ENCODE measurements at regions not wholly inside any gene's neighbourhood (a gene's known extent, or its start where the extent isn't known, plus 50 kb on each side); places are given as distances from the start of the nearest gene placed in this dataset.

DNA sequence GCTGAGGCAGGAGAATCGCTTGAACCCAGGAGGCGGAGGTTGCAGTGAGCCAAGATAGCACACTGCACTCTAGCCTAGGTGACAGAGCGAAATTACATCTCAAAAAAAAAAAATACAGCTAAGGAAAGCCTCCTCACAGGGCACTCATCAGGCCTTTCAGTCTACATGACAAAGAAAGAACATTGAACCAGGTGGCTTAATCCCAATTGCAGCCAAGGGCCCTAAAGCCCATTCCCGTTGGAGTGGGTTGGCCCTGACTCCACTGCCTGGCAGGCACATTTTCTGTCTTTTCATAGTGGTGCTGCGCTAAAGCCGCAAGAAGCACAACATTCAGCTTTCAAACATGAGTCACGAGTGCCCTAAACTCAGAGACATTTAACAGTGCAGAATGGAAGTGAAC, 372.5 kb downstream of the RNF144A start:
- no peak for DNase-seq (ENCODE audit: low read depth)

GRCh38 chr2:7292154-7292691, 375.0 kb downstream of the RNF144A start:
- no peak for DNase-seq (ENCODE audit: low read depth)

- no peak for DNase-seq (ENCODE audit: low read depth)
These were observed 392.4 kb downstream of the RNF144A start for GRCh38 chr2:7309582-7309981.

GRCh38 chr2:7324706-7325105, 407.5 kb downstream of the RNF144A start:
- no peak for DNase-seq (ENCODE audit: low read depth)

DNA sequence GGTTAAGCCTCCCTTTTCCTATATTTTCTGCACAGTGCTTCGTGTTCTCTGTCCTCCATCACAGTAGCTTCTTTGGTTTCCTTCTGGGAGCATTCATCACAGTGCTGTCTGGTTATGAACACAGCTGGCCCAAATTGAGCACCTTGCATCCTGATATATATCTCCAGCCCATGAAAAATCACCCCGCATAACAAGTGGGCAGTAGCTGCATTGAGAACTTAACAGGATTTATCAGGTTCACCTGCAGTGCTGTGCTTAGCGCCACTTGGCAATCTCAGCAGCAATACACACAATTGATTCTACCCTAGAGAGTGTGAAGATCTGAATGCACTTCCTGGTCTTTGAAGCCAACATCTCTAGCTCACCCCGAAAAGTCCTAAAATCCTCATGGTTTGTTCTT, 408.0 kb downstream of the RNF144A start:
- DNase-seq (ENCODE audit: low read depth): no peak

- no peak for DNase-seq (ENCODE audit: low read depth)
These were observed 412.3 kb downstream of the RNF144A start for GRCh38 chr2:7329465-7329864.

- no peak for DNase-seq (ENCODE audit: low read depth)
These were observed 416.1 kb downstream of the RNF144A start for GRCh38 chr2:7333189-7333765.

GRCh38 chr2:7333960-7334493, 416.8 kb downstream of the RNF144A start:
- DNase-seq (ENCODE audit: low read depth): no peak

- DNase-seq (ENCODE audit: low read depth): no peak
These were observed 421.7 kb downstream of the RNF144A start for GRCh38 chr2:7338961-7339360.

DNA sequence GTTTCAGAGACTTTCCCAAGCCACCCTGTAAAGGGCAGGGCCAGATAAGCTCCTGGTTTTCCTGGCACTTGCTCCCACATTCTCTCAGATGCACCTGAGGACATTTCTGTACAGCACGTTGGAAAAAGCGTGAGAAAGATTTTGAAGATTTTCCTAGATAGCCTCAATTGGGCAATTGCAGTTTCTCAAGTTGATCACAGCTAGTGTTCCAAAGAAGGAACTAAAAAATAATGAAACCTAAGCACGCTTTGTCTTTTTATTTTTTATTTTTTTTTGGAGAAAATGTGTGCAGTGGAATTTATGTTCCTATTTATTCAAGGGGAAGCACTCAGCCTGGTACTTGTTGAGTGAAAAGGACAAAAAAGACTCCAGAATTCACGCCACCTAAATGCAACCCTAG, 429.1 kb downstream of the RNF144A start:
- DNase-seq (ENCODE audit: low read depth): no peak

- DNase-seq (ENCODE audit: low read depth): no peak
These were observed 431.5 kb downstream of the RNF144A start for GRCh38 chr2:7348761-7349160.

- DNase-seq (ENCODE audit: low read depth): no peak
These were observed 435.0 kb downstream of the RNF144A start for GRCh38 chr2:7352191-7352590.

- DNase-seq (ENCODE audit: low read depth): no peak
These were observed 436.4 kb downstream of the RNF144A start for GRCh38 chr2:7353571-7353970.

DNA sequence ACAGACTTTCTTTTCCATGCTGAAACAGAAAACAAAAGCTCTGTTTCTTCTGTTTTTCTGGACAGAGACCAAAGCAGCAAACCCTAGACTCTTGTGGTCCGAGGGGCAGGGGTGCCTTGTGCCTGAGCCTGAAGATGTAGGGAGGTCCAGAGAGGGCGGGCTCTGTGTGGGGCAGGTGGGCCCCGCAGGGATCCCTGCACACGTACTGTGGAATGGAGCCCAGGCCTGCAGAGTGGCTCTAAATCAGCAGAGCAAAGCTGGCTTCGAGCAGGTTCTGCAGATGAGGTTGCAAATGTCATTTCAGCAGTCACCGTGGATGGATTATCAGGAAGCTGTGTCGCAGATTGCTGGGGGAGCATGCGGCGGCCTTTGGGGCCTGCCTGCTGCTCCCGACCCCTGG, 438.6 kb downstream of the RNF144A start:
- no peak for DNase-seq (ENCODE audit: low read depth)

- DNase-seq (ENCODE audit: low read depth): no peak
These were observed 439.8 kb downstream of the RNF144A start for GRCh38 chr2:7356909-7357584.

DNA sequence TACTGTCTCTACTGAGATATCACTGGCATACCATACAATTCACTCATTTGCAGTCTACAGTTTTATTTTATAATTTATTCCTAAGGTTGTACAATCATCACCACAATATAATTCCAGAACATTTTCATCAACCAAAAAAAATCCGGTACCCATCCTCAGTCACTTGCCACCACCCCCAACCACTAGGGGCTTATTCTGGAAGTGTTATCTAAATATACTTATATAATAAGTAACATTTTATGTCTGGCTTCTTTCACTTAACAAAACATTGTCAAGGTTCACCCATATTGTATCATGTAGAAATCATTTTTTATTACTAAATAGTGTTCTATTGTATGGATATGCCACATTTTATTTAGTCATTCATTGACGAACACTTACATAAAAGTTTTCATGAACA, 440.8 kb downstream of the RNF144A start:
- no peak for DNase-seq (ENCODE audit: low read depth)

DNA sequence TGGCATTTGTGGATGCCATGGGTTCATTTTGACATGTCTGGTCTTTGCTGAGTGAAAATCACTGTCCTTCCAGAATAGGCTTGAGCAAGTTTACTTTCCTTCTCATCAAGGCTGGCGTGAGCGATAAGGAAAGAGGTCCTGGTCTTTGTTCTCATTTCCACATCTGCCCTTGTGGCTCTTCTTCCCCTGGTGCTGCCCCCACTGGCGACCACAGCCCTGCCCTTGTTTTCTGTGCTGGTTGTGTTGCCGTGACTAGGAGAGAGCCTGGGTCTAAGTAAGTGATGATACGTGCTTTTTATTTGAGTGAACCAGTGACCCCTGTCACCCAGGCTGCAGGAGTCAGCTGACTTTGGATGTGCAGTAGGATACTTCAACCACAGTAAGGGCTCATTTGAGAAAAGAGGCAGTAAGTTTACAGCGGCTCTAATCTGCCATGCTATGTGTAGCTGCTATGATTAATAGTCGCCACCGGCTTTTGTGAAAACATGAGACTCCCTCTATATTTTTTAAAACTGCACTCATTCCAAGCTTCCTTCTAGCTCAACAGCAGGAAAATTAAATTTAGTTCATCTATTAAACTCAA, 441.7 kb downstream of the RNF144A start:
- DNase-seq (ENCODE audit: low read depth): no peak

DNA sequence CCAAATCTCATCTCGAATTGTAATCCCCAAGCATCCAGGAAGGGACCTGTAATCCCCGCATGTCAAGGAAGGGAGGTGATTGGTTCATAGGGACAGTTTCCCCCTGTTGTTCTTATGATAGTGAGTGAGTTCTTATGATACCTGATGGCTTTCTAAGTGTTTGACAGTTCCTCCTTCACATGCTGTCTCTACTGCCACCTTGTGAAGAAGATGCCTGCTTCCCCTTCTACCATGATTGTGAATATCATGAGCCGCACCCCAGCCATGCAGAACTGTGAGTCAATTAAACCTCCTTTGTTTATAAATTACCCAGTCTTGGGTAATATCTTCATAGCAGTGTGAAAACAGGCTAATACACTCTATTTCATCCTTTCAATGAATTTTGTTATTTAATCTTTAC, 446.7 kb downstream of the RNF144A start:
- DNase-seq (ENCODE audit: low read depth): no peak

GRCh38 chr2:7368211-7368610, 451.0 kb downstream of the RNF144A start:
- DNase-seq (ENCODE audit: low read depth): no peak

DNA sequence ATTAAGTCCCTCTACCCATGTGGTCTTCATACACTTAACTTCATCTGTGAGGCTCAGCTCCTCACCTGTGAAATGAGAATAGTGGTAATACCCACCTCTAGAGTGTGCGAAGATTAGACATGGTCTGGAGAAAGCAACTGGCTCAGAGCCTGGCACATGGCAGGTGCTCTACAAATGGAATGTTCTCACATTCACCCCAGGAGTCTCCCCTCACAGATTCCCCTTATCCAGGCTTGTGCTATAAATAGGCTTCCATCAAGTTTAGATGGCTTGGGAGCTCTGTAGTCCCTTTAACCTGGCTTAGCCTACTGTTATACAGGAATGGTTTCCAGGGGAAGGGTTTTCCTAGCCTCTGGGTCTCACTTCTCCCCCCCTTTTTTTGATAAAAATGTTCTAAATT, 455.9 kb downstream of the RNF144A start:
- DNase-seq (ENCODE audit: low read depth): no peak

- no peak for DNase-seq (ENCODE audit: low read depth)
These were observed 458.7 kb downstream of the RNF144A start for GRCh38 chr2:7375901-7376300.

DNA sequence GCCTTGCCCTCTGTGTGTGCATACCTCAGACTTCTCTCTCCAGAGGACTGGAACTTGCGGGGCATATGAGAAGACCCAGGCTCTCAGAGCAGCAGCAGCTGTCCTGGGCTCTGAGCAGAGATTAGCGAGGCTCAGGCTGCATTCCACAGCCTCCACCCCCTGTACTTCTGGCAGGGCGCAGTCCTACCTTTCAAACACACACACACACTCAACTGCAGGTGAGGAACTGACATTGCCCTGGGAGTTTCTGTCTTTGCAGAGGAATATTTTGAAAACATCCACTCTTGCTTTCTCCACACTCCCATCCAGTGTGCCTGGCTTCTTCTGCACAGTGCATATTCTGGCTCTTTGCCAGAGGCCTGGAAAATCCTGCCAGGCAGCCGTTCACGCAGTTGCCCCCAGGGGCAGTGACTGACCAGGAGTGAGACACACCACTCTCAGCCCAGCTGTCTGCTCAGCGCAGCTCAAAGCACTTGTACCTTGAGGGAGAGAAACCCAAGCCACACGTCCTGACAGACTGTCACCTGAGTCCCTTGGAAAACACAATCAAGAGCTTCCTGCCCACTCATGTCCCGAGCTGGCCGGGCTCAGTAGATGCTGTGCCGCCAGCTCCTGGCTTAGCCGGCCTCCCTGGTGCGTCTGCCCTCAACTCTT, 460.8 kb downstream of the RNF144A start:
- DNase-seq (ENCODE audit: low read depth): no peak

DNA sequence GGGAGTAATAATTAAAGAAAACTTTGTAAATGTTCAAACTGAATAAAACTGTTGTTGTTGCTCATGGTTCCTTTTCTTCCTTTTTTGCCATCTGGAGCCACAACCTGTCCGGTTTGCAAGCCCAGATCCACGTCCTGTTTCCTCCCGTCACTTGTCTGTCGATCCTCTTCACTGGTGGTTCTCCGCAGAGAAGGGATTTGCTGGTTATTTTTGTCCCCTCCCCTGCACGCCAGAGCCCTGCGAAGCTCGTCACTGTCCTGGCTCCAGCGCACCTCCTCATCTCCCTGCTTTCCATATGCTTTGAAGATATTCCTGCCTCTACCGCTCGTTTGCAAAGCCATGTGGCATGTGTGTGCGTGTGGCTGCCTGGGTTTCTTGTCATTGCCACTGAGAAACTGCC, 461.4 kb downstream of the RNF144A start:
- no peak for DNase-seq (ENCODE audit: low read depth)

Data from stimulated activated CD8-positive, alpha-beta memory T cell treated with anti-CD3 and anti-CD28 coated beads, Interleukin-7, amount 100 ng/mL, for 24 hours (primary cell).